BJ (cell line): ENCODE measurements at regions not wholly inside any gene's neighbourhood (a gene's known extent, or its start where the extent isn't known, plus 50 kb on each side); places are given as distances from the start of the nearest gene placed in this dataset.

ENCODE experiments used
- CTCF ChIA-PET: fragments of 350-600 bp; formaldehyde crosslinking; extraction: SDS; loops from one replicate; lab custom pipeline; 2021; ENCODE audit warnings: antibody characterized with exemption, inconsistent platforms; lab: Yijun Ruan, JAX
- POLR2A ChIA-PET: fragments of 300-600 bp; sonication (Branson Sonifier 250); formaldehyde crosslinking; extraction: SDS; loops from one replicate; lab custom pipeline; 2021; ENCODE audit warnings: antibody characterized with exemption; lab: Charles Lee
- DNase-seq: peaks from one replicate; pipeline ENCODE4 v3.0.0-alpha.2; 2011; ENCODE audit warnings: low read depth
- H3K27me3 ChIP-seq: 2 replicates; pipeline ENCODE4 v1.6.0; 2011; ENCODE audit warnings: low read length; ENCODE audit not compliant: control insufficient read depth, insufficient read depth
- H3K36me3 ChIP-seq: 2 replicates; pipeline ENCODE4 v1.5.1; 2011; ENCODE audit warnings: low read length; ENCODE audit not compliant: control insufficient read depth, insufficient read depth
- H3K4me3 ChIP-seq: 2 replicates; pipeline ENCODE4 v1.5.1; 2011; ENCODE audit warnings: low read depth, mild to moderate bottlenecking, control low read depth, low read length
- TF ChIP-seq, protein P1 (sequence below): IDR thresholded peaks from 2 replicates; pipeline ENCODE4 v1.5.1; 2011; ENCODE audit warnings: low read depth, mild to moderate bottlenecking, control low read depth, inconsistent platforms, low read length, moderate library complexity; ENCODE audit not compliant: insufficient read depth

DNA sequence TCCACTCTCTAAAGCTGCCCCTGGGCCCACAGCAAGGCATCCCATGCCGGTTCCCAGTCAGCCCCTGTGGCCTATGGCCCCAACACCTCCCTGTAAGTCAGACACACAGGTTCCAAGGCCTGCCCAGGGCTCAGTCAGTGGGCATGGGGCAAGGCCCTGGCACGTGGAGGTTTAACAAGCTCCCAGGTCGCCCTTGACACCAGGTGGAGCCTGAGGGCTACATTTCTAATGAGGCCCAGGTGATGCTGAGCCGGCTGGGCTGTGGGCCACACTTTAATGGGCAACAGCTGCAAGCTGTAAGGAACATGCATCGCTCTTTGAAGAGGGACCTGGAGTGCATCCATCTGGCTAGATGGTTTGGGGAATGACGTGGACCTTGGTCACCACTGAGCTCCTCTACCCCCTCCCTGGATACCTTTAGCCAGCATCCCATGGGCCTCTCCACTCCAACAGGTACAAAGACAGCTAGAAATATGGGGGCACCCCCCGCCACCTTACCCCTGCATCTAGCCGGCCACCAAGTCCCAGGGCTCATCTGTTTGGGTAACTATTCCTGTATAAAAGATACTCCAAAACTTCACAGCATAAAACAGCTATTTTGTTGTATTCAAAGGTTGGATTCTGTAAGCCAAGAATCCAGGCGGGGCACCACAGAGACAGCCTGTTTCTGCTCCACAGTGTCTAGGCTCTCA lies 122.5 kb downstream of the OAT start:
- no peaks in the 10 kb centered on the region for H3K27me3 ChIP-seq
- peak; percentile 61 for DNase-seq
- H3K36me3 ChIP-seq = no peaks in the 10 kb centered on the region
- ChIA-PET CTCF (interaction anchor here (0.8 to 4.5 kb wide), 9 partner anchors 43 to 302 kb away, joined by 3 to 38 read pairs (median 4); no protein-coding TSS in a partner anchor), POLR2A (no interaction called here)
- H3K4me3 ChIP-seq = no peak overlapping the region
- TF ChIP-seq, protein P1, sequence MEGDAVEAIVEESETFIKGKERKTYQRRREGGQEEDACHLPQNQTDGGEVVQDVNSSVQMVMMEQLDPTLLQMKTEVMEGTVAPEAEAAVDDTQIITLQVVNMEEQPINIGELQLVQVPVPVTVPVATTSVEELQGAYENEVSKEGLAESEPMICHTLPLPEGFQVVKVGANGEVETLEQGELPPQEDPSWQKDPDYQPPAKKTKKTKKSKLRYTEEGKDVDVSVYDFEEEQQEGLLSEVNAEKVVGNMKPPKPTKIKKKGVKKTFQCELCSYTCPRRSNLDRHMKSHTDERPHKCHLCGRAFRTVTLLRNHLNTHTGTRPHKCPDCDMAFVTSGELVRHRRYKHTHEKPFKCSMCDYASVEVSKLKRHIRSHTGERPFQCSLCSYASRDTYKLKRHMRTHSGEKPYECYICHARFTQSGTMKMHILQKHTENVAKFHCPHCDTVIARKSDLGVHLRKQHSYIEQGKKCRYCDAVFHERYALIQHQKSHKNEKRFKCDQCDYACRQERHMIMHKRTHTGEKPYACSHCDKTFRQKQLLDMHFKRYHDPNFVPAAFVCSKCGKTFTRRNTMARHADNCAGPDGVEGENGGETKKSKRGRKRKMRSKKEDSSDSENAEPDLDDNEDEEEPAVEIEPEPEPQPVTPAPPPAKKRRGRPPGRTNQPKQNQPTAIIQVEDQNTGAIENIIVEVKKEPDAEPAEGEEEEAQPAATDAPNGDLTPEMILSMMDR = peak; percentile 40

DNA sequence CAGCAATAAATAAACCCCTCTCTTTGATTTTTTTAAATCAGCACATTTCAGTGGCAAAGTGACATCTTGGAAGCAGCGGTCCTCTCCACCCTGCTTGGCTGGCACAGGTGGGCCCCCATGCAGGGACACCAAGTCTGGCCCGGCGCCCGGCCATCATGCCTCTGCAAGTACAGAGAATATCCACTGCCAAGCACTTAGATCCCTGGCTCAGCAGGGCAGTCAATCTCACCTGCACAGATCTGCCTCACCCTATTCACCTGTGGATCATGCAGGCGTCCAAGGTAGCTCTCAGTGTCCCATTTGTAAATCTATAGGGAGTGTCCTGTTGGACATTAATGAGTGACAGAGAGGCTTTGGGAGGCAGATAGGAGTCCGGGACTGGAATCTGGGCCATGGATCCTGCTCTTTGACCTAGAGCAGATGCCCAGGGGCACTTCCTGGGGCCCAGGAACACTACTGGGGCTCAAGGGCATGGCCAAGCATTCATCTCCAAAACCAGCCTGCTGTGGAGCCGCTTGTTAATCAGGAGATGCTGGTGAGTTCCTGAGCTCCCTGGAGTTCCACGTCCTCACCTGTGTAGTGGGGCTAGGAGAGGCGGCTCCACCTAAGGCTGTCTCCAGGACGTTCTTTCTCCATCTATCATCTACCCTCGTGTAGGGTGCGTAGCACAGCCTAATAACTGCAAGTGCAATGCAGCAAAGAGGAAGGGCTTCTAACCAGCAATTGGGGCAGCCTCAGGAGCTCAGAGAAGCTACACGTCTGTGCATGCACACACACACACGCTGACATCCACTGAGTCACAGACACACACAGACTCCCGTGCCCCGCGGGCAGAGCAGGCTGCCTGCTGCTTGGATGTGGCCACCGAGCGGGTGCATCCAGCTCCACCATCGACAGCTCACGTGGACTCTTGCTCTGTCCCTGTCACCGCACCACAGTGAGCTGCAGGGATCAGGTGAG lies 123.6 kb downstream of the OAT start:
- POLR2A ChIA-PET = no interaction called here
- TF ChIP-seq, protein P1 = no peak
- CTCF ChIA-PET = interaction anchor here (1.3 to 4.5 kb wide), 7 partner anchors 44 to 300 kb away, joined by 4 to 38 read pairs (median 8); no protein-coding TSS in a partner anchor

DNA sequence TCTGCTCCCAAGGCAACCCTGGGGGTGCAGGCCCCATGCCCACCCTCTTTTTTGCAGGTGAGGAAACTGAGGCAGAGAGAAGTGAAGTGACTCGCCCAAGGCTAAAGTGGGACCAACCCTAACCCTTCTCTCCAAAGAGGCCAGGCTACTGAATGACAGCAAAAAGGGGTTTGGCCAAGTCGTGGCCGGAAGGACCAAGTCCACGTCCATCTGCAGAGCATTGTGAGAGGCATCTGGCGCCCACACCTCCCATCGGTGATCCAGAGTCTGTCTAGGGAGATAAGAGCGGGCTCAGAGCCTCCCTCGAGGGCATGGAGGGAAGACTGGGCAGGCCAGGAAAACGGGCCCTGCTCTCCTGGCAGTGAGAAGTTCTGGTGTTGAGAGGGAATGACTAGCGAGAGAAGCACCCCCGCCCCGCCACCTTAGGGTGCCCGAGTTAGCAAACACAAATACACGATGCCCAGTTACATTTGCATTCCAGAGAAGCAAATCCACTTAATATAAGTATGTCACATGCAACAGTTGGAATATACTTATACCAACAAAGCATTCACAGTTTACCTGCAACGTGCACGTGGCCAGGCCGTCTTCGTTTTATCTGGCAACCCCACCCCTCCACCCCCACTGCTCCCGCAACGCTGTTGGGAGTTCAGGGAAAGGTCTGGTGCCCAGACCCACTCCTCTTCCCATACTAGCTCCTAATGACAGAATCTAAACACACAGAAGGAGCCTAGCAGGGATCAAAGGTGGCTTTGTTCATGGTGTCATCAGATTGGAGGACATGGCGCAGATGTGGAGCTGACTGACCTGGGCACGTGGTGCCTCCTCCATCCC lies 124.9 kb downstream of the OAT start:
- TF ChIP-seq, protein P1 = no peak
- Histone ChIP-seq H3K4me3 (no peak overlapping the region), H3K27me3 (no peaks in the 10 kb centered on the region), H3K36me3 (no peaks in the 10 kb centered on the region)
- CTCF ChIA-PET = no interaction called here
- POLR2A ChIA-PET = no interaction called here
- DNase-seq = no peak

More for the DNA sequence above, 123.6 kb downstream of the OAT start:
- Histone ChIP-seq H3K4me3 (no peak overlapping the region), H3K27me3 (no peaks in the 10 kb centered on the region), H3K36me3 (no peaks in the 10 kb centered on the region)
- no peak for DNase-seq

DNA sequence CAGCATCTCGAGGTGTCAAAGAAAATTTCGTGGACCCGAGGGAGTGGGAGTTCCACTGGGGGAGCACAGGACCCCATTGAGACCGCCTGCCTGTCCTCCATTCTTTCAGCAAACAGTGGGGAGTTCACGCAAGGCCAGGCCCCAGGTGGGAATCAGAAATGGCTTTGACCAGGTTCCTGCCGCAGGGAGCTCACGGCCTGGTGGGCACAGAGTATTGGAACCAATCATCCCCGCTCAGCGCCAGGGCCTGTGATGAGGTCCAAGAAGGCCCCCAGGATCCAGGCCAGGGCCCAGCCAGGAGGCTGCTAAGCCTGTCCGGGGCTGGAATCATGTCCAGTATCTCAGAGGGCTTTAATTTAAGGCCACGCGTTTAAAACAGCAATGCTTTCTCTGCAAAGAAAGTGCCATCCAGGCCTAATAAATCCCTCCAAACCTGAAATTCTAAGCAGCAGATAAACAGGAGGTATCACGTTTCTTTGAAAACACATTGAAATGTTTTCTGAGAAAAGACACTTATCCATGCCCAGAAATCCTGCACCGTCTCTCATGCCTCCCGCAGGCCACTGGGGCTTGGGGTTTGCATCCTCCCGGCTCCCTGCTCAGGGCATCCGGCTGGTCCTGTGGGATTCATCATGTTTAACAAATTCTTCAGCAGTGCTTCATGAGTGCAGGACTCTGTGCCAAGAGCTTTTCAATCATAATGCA lies 125.7 kb downstream of the OAT start:
- POLR2A ChIA-PET = no interaction called here
- no peak for DNase-seq
- no peaks in the 10 kb centered on the region for H3K36me3 ChIP-seq
- CTCF ChIA-PET = no interaction called here
- no peak overlapping the region for H3K4me3 ChIP-seq
- no peaks in the 10 kb centered on the region for H3K27me3 ChIP-seq
- TF ChIP-seq, protein P1 = no peak
